CD4-positive, alpha-beta T cell treated with Interferon alpha-2 for 1 hour (primary cell): ENCODE measurements at regions not wholly inside any gene's neighbourhood (a gene's known extent, or its start where the extent isn't known, plus 50 kb on each side); places are given as distances from the start of the nearest gene placed in this dataset.
"Not testable (repeated sequence)": the region's sequence is repeated elsewhere in the genome, so short reads cannot be mapped to it uniquely, and the experiment has no call there.

ENCODE experiments used
- DNase-seq, 2 donors: peaks; one replicate each; pipeline ENCODE4 v3.0.0-alpha.2; 2020 to 2022

- peak in 1 of 2 donors; percentile 18 for DNase-seq
Measured at GRCh38 chr7:119175911-119176627, 951.6 kb downstream of the ANKRD7 start.

GRCh38 chr7:119177863-119178262, 953.4 kb downstream of the ANKRD7 start:
- DNase-seq, result no peak

- DNase-seq, result no peak
Measured at GRCh38 chr7:119184124-119184788, 959.8 kb downstream of the ANKRD7 start.

- DNase-seq, result no peak
Measured at GRCh38 chr7:119196183-119196582, 971.7 kb downstream of the ANKRD7 start.

GRCh38 chr7:119197172-119197876, 972.8 kb downstream of the ANKRD7 start:
- no peak for DNase-seq

GRCh38 chr7:119197877-119198527, 973.5 kb downstream of the ANKRD7 start:
- peak in 1 of 2 donors; percentile 5 for DNase-seq

- no peak for DNase-seq
Measured at GRCh38 chr7:119219663-119220062, 995.2 kb downstream of the ANKRD7 start.

- DNase-seq, result no peak
Measured at GRCh38 chr7:119223930-119224329, 999.4 kb downstream of the ANKRD7 start.

- no peak for DNase-seq
Measured at GRCh38 chr7:119228482-119228881, 1004.0 kb downstream of the ANKRD7 start.

- DNase-seq, result no peak
Measured at GRCh38 chr7:119232091-119232490, 1007.6 kb downstream of the ANKRD7 start.

- DNase-seq, result no peak
Measured at GRCh38 chr7:119233015-119233414, 1008.5 kb downstream of the ANKRD7 start.

GRCh38 chr7:119252962-119253361, 1020.0 kb upstream of the KCND2 start:
- no peak for DNase-seq

GRCh38 chr7:119254742-119255141, 1018.2 kb upstream of the KCND2 start:
- DNase-seq, result no peak

GRCh38 chr7:119256001-119256400, 1017.0 kb upstream of the KCND2 start:
- no peak for DNase-seq

GRCh38 chr7:119256446-119257131, 1016.4 kb upstream of the KCND2 start:
- DNase-seq, result no peak

- DNase-seq, result not testable (repeated sequence)
Measured at GRCh38 chr7:119266790-119267189, 1006.2 kb upstream of the KCND2 start.

- DNase-seq, result peak in 1 of 2 donors; percentile 16
Measured at GRCh38 chr7:119270045-119270464, 1002.9 kb upstream of the KCND2 start.

GRCh38 chr7:119270644-119271043, 1002.3 kb upstream of the KCND2 start:
- no peak for DNase-seq

GRCh38 chr7:119271147-119271779, 1001.7 kb upstream of the KCND2 start:
- no peak for DNase-seq

- DNase-seq, result no peak
Measured at GRCh38 chr7:119281181-119281846, 991.7 kb upstream of the KCND2 start.

- DNase-seq, result no peak
Measured at GRCh38 chr7:119283353-119283752, 989.6 kb upstream of the KCND2 start.

- DNase-seq, result no peak
Measured at GRCh38 chr7:119288416-119288815, 984.6 kb upstream of the KCND2 start.
